NCI-H2107 treated with DMSO at 0.1 percent for 48 hours (cell line): ENCODE measurements at regions not wholly inside any gene's neighbourhood (a gene's known extent, or its start where the extent isn't known, plus 50 kb on each side); places are given as distances from the start of the nearest gene placed in this dataset.
A peak's percentile ranks its signal among the peaks of the same experiment; 100 is the strongest.

Source experiments
- DNase-seq: peaks from one replicate; lab custom pipeline; 2025; ENCODE audit not compliant: unreplicated experiment; lab: John Stamatoyannopoulos, UW

DNA sequence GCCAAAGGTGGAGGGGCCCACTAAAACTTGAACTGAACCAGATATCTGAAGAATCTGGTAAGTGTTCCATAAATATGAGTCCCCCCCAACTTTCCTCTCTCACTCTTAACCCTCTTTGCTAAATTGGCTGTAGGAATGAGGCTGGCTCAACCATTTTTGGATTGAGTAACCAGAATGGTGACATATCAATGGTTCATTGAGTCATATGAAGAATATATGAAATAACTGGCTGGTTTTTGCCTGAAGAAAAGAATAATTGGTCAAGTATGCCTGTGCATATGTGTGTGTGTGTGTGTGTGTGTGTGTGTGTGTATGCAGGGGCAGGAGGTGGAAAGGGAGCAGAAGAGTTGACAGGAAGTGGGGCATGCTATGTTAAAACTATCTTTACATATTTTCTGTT is 472.9 kb upstream of the THBS1 start:
- DNase-seq, result no peak

- DNase-seq, result no peak
Observed at GRCh38 chr15:39110336-39110735, 470.5 kb upstream of the THBS1 start.

DNA sequence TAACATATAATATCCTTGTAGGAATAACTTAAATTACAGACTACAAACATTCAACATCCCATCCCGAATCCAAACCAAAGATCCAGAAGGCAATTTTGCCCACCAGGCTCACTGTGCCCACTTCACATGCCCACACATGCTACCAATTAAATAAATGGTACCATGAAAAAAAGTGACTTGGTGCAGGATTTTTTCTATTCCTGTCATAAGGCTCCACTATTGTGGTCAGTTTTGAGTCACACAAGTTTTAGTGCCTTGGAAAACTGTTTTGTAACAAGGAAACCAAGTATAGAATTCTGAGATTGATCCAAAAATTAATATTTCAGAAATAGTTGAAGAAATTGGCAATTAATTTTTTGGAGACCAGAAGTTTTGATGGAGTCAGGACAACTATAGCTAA is 470.1 kb upstream of the THBS1 start:
- no peak for DNase-seq

- DNase-seq, result no peak
Observed at GRCh38 chr15:39113741-39114140, 467.1 kb upstream of the THBS1 start.

DNA sequence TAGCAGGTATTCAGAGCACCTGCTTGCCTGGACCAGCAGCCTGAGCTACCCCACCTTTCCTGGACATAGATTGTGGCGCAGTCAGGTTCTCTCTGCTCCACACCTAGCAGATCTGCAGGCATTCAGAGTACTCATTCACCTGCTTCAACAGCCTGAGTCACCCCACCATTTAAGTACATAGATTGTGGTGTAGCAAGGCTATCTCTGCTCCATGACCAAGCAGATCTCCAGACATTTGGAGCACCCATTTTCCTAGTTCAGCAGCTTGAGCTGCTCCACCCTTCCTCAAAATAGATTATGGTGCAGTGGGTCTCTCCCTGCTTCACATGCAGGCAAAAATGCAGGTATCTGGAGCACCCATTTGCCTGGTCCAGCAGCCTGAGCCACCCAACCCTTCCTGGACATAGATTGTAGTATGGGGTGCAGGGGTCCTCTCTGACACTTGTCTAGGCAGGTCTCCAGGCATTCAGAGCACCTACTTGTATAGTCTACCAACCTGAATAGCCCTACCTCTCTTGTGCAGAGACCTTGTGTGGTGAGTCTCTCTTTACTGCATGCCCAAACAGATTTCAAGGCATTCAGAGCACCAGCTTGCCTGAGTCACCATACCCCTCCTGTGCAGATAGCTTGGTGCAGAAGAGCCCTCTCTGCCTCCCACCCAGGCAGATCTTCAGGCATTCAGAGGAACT is 466.0 kb upstream of the THBS1 start:
- no peak for DNase-seq

DNA sequence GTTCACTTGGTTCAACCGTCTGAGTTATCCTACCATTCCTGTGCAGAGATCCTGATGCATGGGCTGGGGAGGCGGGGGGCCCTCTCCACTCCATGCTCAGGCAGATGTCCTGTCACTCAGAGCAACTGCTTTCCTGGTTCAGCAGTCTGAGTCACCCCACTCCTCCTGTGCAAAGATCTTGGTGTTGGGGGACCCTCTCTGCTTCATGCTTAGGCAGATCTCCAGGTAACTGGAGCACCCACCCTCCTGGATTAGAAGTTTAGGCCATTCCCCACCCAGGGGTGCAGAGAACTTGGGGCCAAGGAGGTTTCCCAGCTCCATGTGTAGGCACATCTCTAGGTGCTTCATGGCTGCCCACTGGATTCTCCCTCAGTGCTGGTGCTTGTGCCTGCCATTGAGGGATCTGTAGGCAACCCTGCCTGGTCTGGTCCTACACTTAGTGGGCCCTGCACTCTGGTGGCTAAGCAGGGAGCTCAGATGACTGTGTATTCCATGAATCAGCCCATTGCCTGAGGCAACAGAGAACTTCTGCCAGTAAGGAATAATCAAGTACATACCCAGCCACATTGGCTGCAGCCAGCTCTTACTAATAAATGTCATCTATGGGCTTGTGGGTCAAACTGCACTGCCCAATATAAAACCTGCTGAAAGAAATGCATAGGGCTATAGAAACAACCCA is 465.4 kb upstream of the THBS1 start:
- no peak for DNase-seq

DNA sequence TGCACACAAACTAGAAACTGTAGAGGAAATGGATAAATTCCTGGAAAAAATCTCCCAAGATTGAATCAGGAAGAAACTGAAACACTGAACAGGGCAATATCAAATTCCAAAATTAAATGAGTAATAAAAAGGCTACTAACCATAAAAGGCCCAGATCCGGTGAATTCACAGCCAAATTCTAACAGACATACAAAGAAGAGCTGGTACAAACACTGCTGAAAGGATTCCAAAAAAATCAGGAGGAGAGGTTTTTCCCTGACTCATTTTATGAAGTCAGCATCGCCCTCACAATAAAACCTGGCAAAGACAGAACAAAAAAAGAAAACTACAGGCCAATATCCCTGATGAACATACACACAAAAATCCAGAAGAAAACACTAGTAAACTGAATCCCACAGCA is 462.4 kb upstream of the THBS1 start:
- DNase-seq, result no peak

- DNase-seq, result no peak
Observed at GRCh38 chr15:39124155-39124552, 456.7 kb upstream of the THBS1 start.

- no peak for DNase-seq
Observed at GRCh38 chr15:39124553-39125171, 456.2 kb upstream of the THBS1 start.

DNA sequence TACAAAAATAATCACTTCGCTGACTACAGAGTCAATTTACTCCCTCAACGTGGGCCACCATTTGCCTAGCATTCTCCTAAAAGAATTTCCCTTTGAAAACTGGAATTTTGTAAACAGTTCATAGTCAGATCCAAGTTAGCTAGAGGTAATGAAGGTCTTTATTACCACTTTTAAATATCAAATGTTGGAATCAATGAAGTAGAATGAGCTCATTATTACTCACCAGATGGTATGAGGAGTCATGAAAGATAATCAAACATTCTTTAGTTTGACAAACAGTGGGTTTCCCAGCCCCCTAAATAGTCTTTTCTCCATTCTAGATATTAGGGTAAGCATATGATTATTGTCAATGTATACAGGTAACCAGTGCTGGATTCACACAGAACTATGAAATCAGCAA is 455.7 kb upstream of the THBS1 start:
- DNase-seq, result no peak

DNA sequence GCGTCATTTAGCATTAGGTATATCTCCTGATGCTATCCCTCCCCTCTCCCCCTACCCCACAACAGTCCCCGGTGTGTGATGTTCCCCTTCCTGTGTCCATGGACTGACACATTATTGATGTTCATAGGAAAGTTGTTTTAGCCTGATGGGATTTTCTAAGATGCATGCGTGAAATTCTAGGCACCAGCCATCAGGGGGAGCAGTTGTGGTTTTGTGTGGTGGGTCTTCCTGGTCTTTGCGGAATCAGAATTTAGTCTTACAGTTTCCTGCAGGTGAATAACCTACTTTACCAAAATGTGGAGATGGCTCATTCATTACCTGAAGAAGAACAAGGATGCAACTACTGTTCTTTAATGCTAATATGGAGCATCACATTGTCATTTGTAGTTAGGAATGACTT is 455.0 kb upstream of the THBS1 start:
- DNase-seq, result peak; percentile 1

- DNase-seq, result no peak
Observed at GRCh38 chr15:39127151-39127790, 453.6 kb upstream of the THBS1 start.

DNA sequence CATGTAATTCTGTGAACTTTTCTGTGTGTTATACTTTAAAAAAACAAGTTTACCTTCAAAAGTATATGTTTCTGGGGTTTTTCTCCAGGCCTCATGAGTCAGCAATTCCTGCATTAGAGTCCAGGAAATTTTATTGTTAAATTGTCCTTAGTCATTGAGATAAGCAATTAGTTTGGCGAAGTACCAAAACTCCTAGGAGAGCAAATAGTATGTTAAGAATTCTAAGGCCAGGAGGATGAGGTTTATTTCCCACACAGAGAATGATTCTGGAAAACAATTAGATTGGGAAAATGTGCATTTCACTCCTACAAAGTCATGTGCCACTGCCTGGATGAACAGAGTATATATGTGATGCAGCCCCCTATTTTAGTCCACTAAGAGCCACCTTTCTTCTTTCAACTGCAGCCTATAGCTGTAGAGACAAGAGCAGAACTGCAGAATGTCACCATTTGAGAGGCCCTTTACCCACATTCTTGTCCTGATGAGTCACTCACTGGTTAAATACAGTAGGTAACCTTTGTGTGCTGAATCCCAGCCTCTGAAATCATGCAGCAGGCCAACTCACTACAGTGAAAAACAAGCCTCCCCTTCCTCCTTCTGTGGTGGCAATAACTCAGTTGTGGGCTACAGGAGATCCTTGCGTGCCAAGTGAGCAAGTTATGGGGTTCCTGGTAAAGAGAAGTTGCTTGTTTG is 452.8 kb upstream of the THBS1 start:
- no peak for DNase-seq

GRCh38 chr15:39128746-39129145 is 452.1 kb upstream of the THBS1 start:
- DNase-seq, result no peak

DNA sequence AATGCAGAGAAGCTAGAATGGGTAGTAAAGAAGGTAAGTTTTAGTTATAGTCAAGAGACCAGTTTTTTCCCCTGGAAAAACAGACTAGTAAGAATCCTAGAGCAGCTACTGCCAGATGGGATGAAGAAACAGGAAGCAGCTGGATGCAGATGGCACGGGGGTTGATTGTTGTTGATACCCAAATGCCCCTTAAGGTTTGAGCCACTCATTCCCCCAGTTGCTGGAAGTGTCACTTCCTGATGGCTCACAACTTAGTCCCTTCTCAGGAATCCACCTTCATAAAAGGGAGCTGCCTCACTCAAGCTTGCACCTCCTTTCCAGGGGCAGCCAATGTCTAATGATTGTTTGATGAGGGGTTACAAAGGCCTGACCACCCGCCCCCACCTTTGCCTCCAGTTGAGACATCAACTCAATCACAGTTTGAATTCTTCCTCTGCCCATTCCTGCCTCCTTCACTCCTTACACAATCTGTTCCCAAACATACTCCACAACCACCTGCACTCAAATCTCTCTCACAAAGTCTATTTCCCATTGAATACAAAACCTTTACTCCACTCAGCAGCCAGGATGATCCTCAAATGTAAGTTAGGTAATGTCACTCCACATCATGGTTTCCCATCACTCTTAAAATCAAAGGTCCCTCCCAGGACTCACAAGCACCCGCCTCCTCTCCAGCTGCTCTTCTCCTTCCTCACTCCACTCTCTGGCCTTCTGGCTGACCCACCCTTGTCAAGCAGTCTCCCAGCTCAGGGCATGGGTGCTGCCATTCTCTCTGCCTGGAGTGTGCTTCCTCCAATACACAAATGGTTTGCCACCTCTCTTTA is 450.1 kb upstream of the THBS1 start:
- no peak for DNase-seq

GRCh38 chr15:39131609-39132008 is 449.3 kb upstream of the THBS1 start:
- DNase-seq, result no peak

DNA sequence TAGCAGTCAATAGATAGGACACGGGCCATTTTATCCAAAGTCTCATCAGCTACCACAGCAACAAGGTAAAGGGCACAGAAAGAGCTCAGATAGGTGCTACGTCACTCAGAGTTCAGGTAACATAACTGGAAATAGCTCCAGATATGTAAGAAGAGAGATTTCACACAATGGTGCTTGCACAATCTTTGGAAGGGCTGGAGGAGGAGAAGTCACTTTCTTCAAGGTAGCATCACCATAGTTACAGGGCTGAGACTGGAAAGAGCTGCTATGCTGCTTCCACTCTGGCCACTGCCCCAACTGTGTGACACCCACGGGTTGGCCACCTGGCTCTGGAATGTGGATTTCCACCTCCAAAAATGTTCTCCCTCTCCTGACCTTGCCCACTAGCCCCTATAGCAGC is 448.8 kb upstream of the THBS1 start:
- no peak for DNase-seq

- no peak for DNase-seq
Observed at GRCh38 chr15:39132954-39133600, 447.8 kb upstream of the THBS1 start.

GRCh38 chr15:39134282-39134681 is 446.6 kb upstream of the THBS1 start:
- DNase-seq, result no peak

- DNase-seq, result no peak
Observed at GRCh38 chr15:39135989-39136388, 444.9 kb upstream of the THBS1 start.
